Stimulated activated effector memory CD8-positive, alpha-beta T cell treated with anti-CD3 and anti-CD28 coated beads, Interleukin-12 subunit alpha, Interleukin-12 subunit beta, amount 100 ng/mL, for 72 hours (primary cell): ENCODE measurements at regions not wholly inside any gene's neighbourhood (a gene's known extent, or its start where the extent isn't known, plus 50 kb on each side); places are given as distances from the start of the nearest gene placed in this dataset.
"Not testable (repeated sequence)": the region's sequence is repeated elsewhere in the genome, so short reads cannot be mapped to it uniquely, and the experiment has no call there.

Experiments used
- ATAC-seq: fragments of 150-1000 bp; cut with Tn5 transposase; 2 replicates; pipeline ENCODE4 v1.10.0; 2021
- DNase-seq, 2 donors: peaks; one replicate each; pipeline ENCODE4 v3.0.0; 2021 to 2022; ENCODE audit warnings: low spot score in 2 of 2
- H3K27ac Mint-ChIP-seq: one replicate; pipeline ENCODE4 v1.8.0; 2022; ENCODE audit warnings: mild to moderate bottlenecking, mixed read lengths
- H3K36me3 Mint-ChIP-seq: one replicate; pipeline ENCODE4 v1.8.0; 2022; ENCODE audit warnings: mild to moderate bottlenecking, mixed read lengths
- H3K4me1 Mint-ChIP-seq: one replicate; pipeline ENCODE4 v1.8.0; 2022; ENCODE audit warnings: mixed read lengths
- H3K4me3 Mint-ChIP-seq: one replicate; pipeline ENCODE4 v1.8.0; 2022; ENCODE audit warnings: mild to moderate bottlenecking, mixed read lengths
- H3K9me3 Mint-ChIP-seq: one replicate; pipeline ENCODE4 v1.8.0; 2022; ENCODE audit warnings: mixed read lengths

GRCh38 chr11:134597452-134597851 is 185.4 kb upstream of the B3GAT1 start:
- no peaks in the 10 kb centered on the region for H3K4me1 Mint-ChIP-seq
- no peaks in the 10 kb centered on the region for H3K36me3 Mint-ChIP-seq
- no peak overlapping the region for H3K4me3 Mint-ChIP-seq
- peak; percentile 34 for ATAC-seq
- no peak overlapping the region for H3K27ac Mint-ChIP-seq
- DNase-seq, result no peak
- no peaks in the 10 kb centered on the region for H3K9me3 Mint-ChIP-seq

DNA sequence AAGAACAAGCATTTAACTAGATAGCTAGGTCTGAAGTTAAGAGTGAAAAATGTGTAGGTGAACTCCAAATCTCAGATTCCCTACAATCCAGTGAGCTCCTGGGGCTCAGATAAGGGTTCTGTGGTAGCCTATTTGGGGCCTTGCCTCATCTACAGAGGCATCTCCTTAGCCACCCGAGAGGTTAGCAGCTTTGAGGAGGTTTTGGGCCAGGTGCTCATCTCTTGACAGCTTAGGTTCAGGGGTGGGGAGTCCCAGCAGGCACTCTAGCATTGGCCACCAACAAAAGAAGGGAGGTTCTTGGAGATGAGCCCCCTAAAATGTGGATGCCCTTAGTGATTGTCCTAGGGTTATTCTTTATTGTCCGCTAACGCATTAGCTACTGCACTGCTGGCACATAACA is 184.4 kb upstream of the B3GAT1 start:
- Mint-ChIP-seq H3K27ac (no peak overlapping the region), H3K4me3 (no peak overlapping the region), H3K9me3 (no peaks in the 10 kb centered on the region), H3K36me3 (no peaks in the 10 kb centered on the region), H3K4me1 (no peaks in the 10 kb centered on the region)
- no peak for DNase-seq
- no peak for ATAC-seq

- H3K27ac Mint-ChIP-seq, result no peak overlapping the region
- peaks cover 4% of the 10 kb centered on the region for H3K4me1 Mint-ChIP-seq
- DNase-seq (peak; percentile 27 to 78), ATAC-seq (peak; percentile 81)
- no peaks in the 10 kb centered on the region for H3K9me3 Mint-ChIP-seq
- H3K4me3 Mint-ChIP-seq, result no peak overlapping the region
- H3K36me3 Mint-ChIP-seq, result no peaks in the 10 kb centered on the region
These were observed 180.4 kb upstream of the B3GAT1 start for GRCh38 chr11:134592391-134592990.

GRCh38 chr11:134591338-134591737 is 179.3 kb upstream of the B3GAT1 start:
- DNase-seq, result no peak
- peaks cover 4% of the 10 kb centered on the region for H3K4me1 Mint-ChIP-seq
- no peak overlapping the region for H3K4me3 Mint-ChIP-seq
- H3K27ac Mint-ChIP-seq, result no peak overlapping the region
- H3K36me3 Mint-ChIP-seq, result no peaks in the 10 kb centered on the region
- no peaks in the 10 kb centered on the region for H3K9me3 Mint-ChIP-seq
- no peak for ATAC-seq

DNA sequence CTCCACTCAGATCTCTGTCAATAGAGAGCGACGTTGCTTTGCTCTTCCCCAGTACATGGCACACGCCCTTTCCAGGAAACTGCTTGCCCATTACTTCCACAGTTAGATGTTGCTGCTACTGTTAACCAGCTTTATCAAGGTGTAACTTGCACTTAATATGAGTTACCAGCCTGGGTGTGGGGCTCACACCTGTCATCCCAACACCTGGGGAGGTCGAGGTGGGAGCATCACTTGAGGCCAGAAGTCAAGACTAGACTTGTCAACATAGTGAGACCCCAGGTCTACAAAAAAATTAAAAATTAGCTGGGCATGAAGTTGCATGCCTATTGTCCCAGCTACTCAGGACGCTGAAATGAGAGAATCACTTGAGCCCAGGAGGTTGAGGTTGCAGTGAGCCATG is 177.1 kb upstream of the B3GAT1 start:
- DNase-seq (peak in 1 of 2 donors; percentile 8), ATAC-seq (no peak)
- Mint-ChIP-seq H3K9me3 (no peaks in the 10 kb centered on the region), H3K4me3 (no peak overlapping the region), H3K4me1 (peaks cover 7% of the 10 kb centered on the region), H3K36me3 (no peaks in the 10 kb centered on the region), H3K27ac (no peak overlapping the region)

- H3K36me3 Mint-ChIP-seq, H3K9me3 Mint-ChIP-seq, H3K27ac Mint-ChIP-seq, ATAC-seq, H3K4me3 Mint-ChIP-seq: not testable (repeated sequence)
- DNase-seq, result peak in 1 of 2 donors; percentile 12
- peaks cover 12% of the 10 kb centered on the region for H3K4me1 Mint-ChIP-seq
These were observed 176.5 kb upstream of the B3GAT1 start for GRCh38 chr11:134588460-134589110.

- ATAC-seq (no peak), DNase-seq (peak in 1 of 2 donors; percentile 20)
- Mint-ChIP-seq H3K27ac (no peak overlapping the region), H3K36me3 (no peaks in the 10 kb centered on the region), H3K4me3 (no peak overlapping the region), H3K4me1 (peaks cover 24% of the 10 kb centered on the region), H3K9me3 (no peaks in the 10 kb centered on the region)
These were observed 175.3 kb upstream of the B3GAT1 start for GRCh38 chr11:134587345-134587744.

GRCh38 chr11:134586726-134587125 is 174.7 kb upstream of the B3GAT1 start:
- no peaks in the 10 kb centered on the region for H3K36me3 Mint-ChIP-seq
- DNase-seq (peak in 1 of 2 donors; percentile 26), ATAC-seq (no peak)
- H3K4me3 Mint-ChIP-seq, result no peak overlapping the region
- H3K27ac Mint-ChIP-seq, result no peak overlapping the region
- H3K9me3 Mint-ChIP-seq, result no peaks in the 10 kb centered on the region
- H3K4me1 Mint-ChIP-seq, result peaks cover 24% of the 10 kb centered on the region

DNA sequence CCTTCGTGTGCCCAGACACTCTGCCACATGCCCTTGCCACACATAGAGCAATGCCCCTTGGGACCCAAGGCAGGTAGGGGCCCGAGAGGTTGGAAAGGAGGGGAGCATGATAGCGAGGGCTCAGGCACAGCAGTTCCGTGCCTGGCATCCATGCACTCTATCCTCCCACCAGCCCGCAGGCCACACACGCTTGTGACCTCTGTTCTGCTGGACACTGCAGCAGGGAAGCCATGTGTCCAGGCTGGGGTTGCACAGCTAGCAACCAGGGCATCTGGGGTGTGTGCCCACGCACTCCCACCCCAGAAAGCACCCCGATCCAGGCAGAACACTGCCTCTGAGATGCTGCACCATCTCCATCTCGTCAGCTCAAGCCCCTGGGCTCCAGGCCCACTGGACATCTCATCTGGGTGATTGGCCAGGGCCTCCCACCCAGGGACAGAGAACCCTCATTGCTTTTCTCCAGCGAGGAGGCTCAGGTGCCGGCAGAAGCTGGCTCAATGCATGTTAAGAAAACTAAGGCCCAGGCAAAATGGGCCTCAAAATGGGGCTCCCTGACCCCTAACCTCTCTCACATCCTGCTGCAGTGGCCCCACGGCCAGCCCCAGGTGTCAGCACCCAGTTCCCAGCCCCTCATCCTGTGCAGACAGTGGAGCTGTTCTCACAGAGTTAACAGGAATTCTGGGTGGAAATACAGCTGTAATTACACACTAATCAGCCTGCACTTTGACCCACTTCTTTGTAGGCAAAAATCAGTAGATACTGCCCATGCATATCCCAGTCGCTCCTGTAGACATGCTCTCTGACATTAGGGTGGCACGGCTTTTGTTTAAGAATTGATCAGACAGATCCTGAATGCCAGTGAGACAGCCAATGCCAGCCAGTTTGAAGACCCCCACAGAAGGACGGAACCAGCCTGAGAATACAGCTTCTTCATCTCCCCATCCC is 173.9 kb upstream of the B3GAT1 start:
- Mint-ChIP-seq H3K9me3 (no peaks in the 10 kb centered on the region), H3K4me3 (no peak overlapping the region), H3K36me3 (no peaks in the 10 kb centered on the region), H3K4me1 (peaks cover 24% of the 10 kb centered on the region), H3K27ac (no peak overlapping the region)
- no peak for ATAC-seq
- peak in 1 of 2 donors; percentile 42 for DNase-seq

- H3K4me3 Mint-ChIP-seq, result no peak overlapping the region
- H3K9me3 Mint-ChIP-seq, result no peaks in the 10 kb centered on the region
- DNase-seq (peak in 1 of 2 donors; percentile 20), ATAC-seq (no peak)
- H3K27ac Mint-ChIP-seq, result no peak overlapping the region
- peaks cover 24% of the 10 kb centered on the region for H3K4me1 Mint-ChIP-seq
- H3K36me3 Mint-ChIP-seq, result no peaks in the 10 kb centered on the region
These were observed 172.8 kb upstream of the B3GAT1 start for GRCh38 chr11:134584706-134585445.

- peak; percentile 55 for ATAC-seq
- no peaks in the 10 kb centered on the region for H3K9me3 Mint-ChIP-seq
- H3K36me3 Mint-ChIP-seq, result no peaks in the 10 kb centered on the region
- DNase-seq, result no peak
- peak overlapping the region; percentile 53 for H3K27ac Mint-ChIP-seq
- peak overlapping the region; percentile 37 for H3K4me3 Mint-ChIP-seq
- H3K4me1 Mint-ChIP-seq, result peaks cover 22% of the 10 kb centered on the region
These were observed 172.0 kb upstream of the B3GAT1 start for GRCh38 chr11:134584001-134584561.

DNA sequence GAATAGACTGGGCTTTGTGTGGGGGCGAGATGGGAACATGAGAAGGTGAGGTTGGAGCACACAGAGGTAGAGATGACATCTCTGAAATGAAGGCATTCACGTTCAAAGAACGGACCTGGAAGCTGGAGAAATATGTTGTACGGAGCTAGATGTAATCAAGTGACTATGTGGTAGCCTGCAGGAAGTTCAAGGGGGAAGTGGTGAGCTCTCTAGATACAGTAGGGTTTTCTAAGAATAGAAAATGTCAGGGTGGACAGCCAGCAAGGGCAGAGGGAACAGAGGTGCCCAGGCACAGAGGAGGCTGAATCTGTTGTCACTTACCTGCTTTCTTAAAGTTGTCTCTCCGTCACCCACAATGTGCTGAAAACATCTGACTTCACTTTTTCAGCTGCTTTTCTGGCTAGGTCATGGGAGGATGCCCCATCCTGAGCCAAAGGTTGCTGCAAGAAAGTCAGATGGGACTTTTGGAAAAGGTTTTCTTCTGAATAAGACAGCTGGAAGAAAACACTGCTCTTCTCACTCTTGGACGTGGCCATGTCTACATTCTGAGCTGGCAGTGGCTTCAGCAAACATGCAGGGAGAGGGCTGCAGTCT is 171.5 kb upstream of the B3GAT1 start:
- Mint-ChIP-seq H3K9me3 (no peaks in the 10 kb centered on the region), H3K36me3 (no peaks in the 10 kb centered on the region), H3K4me3 (peak overlapping the region; percentile 37), H3K27ac (peak overlapping the region; percentile 53), H3K4me1 (peaks cover 20% of the 10 kb centered on the region)
- peak; percentile 49 for ATAC-seq
- peak in 1 of 2 donors; percentile 46 for DNase-seq

DNA sequence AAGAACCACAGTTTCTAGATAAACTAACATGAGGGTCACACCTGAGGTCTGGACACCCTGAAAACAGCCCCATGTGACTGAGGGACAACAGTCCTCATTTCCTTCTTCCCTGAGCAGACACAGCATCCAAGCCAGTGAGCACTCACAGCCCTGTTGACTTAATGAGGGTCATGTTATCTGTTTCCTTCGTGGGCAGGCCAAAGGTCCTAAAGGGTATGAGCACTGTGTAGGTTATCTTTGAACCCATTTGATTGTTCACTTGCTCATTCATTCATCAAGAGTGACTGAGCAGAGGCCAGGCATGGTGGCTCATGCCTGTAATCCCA is 170.7 kb upstream of the B3GAT1 start:
- peak in 1 of 2 donors; percentile 41 for DNase-seq
- H3K36me3 Mint-ChIP-seq, result no peaks in the 10 kb centered on the region
- no peak for ATAC-seq
- H3K4me1 Mint-ChIP-seq, result peaks cover 20% of the 10 kb centered on the region
- H3K4me3 Mint-ChIP-seq, result peak overlapping the region; percentile 37
- H3K9me3 Mint-ChIP-seq, result no peaks in the 10 kb centered on the region
- no peak overlapping the region for H3K27ac Mint-ChIP-seq

DNA sequence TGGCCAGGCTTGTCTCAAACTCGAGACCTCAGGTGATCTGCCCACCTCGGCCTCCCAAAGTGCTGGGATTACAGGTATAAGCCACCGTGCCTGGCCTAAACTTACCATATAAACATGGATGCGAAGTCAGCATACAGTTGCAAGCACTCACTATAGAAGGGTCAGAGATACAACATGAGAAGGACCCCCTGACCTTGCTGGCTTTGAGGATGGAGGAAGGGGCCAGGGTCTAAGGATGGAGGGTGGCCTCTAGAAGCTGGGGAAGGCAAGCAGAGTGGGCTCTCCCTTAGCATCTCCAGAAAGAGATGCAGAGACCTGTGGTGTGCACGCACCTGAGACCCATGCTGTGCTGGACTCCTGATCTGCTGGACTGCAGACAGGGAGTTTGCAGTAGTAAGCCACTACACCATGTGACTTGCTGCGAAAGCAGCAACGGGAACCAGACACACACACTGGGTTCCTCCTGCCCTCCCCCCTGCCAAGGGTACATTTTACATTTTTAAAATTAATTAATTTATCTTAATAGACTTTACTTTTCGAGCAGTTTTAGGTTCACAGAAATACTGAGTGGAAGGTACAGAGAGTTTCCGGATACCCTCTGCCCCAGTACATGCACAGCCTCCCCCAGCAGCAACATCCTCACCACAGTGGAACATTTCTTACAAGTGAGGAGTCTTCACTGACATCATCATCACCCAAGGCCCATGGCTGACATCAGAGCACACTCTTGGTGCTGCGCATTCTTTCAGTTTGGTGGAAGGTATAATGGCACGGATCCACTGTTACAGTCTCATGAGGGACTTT is 170.1 kb upstream of the B3GAT1 start:
- ATAC-seq, result peak; percentile 47
- Mint-ChIP-seq H3K4me1 (peaks cover 20% of the 10 kb centered on the region), H3K9me3 (no peaks in the 10 kb centered on the region), H3K4me3 (no peak overlapping the region), H3K36me3 (no peaks in the 10 kb centered on the region), H3K27ac (no peak overlapping the region)
- peak in 1 of 2 donors; percentile 42 for DNase-seq
